Hematopoietic multipotent progenitor cell treated with erythropoietin and hydrocortisone succinate and interleukin-3 and kit ligand, for 4 days (in vitro differentiated cells): ENCODE measurements at regions not wholly inside any gene's neighbourhood (a gene's known extent, or its start where the extent isn't known, plus 50 kb on each side); places are given as distances from the start of the nearest gene placed in this dataset.
"Not testable (repeated sequence)": the region's sequence is repeated elsewhere in the genome, so short reads cannot be mapped to it uniquely, and the experiment has no call there.

Experiments
- DNase-seq: peaks from one replicate; pipeline ENCODE4 v3.0.0-alpha.2; 2015

- DNase-seq: peak; percentile 88
These were observed 1240.3 kb downstream of the TMEM121 start for GRCh38 chr14:106766551-106767277.

- not testable (repeated sequence) for DNase-seq
These were observed 1241.8 kb downstream of the TMEM121 start for GRCh38 chr14:106768230-106768629.

- DNase-seq: not testable (repeated sequence)
These were observed 1242.8 kb downstream of the TMEM121 start for GRCh38 chr14:106768972-106769700.

GRCh38 chr14:106770158-106770672, 1243.8 kb downstream of the TMEM121 start:
- DNase-seq: peak; percentile 70

GRCh38 chr14:106774889-106775480, 1248.6 kb downstream of the TMEM121 start:
- DNase-seq: peak; percentile 70

- DNase-seq: no peak
These were observed 1250.1 kb downstream of the TMEM121 start for GRCh38 chr14:106776395-106776983.

- DNase-seq: peak; percentile 35
These were observed 1252.6 kb downstream of the TMEM121 start for GRCh38 chr14:106778986-106779385.

GRCh38 chr14:106786697-106787096, 1260.3 kb downstream of the TMEM121 start:
- no peak for DNase-seq

- DNase-seq: peak; percentile 35
These were observed 1261.2 kb downstream of the TMEM121 start for GRCh38 chr14:106787626-106788025.

GRCh38 chr14:106788534-106788933, 1262.2 kb downstream of the TMEM121 start:
- DNase-seq: no peak

GRCh38 chr14:106789318-106789717, 1262.9 kb downstream of the TMEM121 start:
- DNase-seq: no peak

- DNase-seq: peak; percentile 87
These were observed 1264.0 kb downstream of the TMEM121 start for GRCh38 chr14:106790189-106791036.

GRCh38 chr14:106792543-106792942, 1266.2 kb downstream of the TMEM121 start:
- no peak for DNase-seq

- not testable (repeated sequence) for DNase-seq
These were observed 1271.8 kb downstream of the TMEM121 start for GRCh38 chr14:106798166-106798565.

- peak; percentile 36 for DNase-seq
These were observed 1276.3 kb downstream of the TMEM121 start for GRCh38 chr14:106802413-106803364.

GRCh38 chr14:106803379-106803778, 1277.0 kb downstream of the TMEM121 start:
- DNase-seq: no peak

GRCh38 chr14:106807493-106807892, 1281.1 kb downstream of the TMEM121 start:
- no peak for DNase-seq

GRCh38 chr14:106808458-106808857, 1282.1 kb downstream of the TMEM121 start:
- no peak for DNase-seq

GRCh38 chr14:106808907-106809306, 1282.5 kb downstream of the TMEM121 start:
- DNase-seq: no peak

- no peak for DNase-seq
These were observed 1283.2 kb downstream of the TMEM121 start for GRCh38 chr14:106809615-106810014.

- peak; percentile 69 for DNase-seq
These were observed 1283.8 kb downstream of the TMEM121 start for GRCh38 chr14:106810168-106810567.
